ENCODE measurements at regions not wholly inside any gene's neighbourhood (a gene's known extent, or its start where the extent isn't known, plus 50 kb on each side); places are given as distances from the start of the nearest gene placed in this dataset.

GRCh38 chr9:134216961-134217360 lies 52.6 kb upstream of the RNU6ATAC start:
- H3K36me3 ChIP-seq = no peaks in the 10 kb centered on the region
- no peak overlapping the region for H3K27ac ChIP-seq
- no peaks in the 10 kb centered on the region for H3K27me3 ChIP-seq
- TF ChIP-seq CTCF (IDR thresholded peaks at IDR 0.05) (no peak), POLR2A (IDR thresholded peaks at IDR 0.05) (no peak)
- H3K4me1 ChIP-seq = peaks cover 5 to 33% (median 6%) of the 10 kb centered on the region in 3 donors
- peaks cover 0 to 10% (median 0%) of the 10 kb centered on the region in 3 donors for H3K9me3 ChIP-seq
- no peak overlapping the region for H3K4me3 ChIP-seq
- DNase-seq = no peak
- intact Hi-C loops (cut with DNase I) = no loop called here
- WGBS, 2 donors = 85 to 88% methylated on average over 5 of the region's 10 CpGs

GRCh38 chr9:134217431-134218210 lies 53.3 kb upstream of the RNU6ATAC start:
- Histone ChIP-seq H3K4me1 (peaks cover 6 to 35% (median 8%) of the 10 kb centered on the region in 3 donors), H3K27me3 (no peaks in the 10 kb centered on the region), H3K4me3 (no peak overlapping the region), H3K36me3 (no peaks in the 10 kb centered on the region), H3K27ac (no peak overlapping the region), H3K9me3 (peaks cover 0 to 6% (median 0%) of the 10 kb centered on the region in 3 donors)
- WGBS, 2 donors = 56 to 83% methylated on average over 5 to 8 of the region's 10 CpGs
- intact Hi-C loops (cut with DNase I) = no loop called here
- TF ChIP-seq POLR2A (IDR thresholded peaks at IDR 0.05) (no peak), CTCF (IDR thresholded peaks at IDR 0.05) (no peak)
- DNase-seq = no peak

GRCh38 chr9:134218230-134218629 lies 53.9 kb upstream of the RNU6ATAC start:
- Histone ChIP-seq H3K36me3 (no peaks in the 10 kb centered on the region), H3K27ac (no peak overlapping the region), H3K27me3 (no peaks in the 10 kb centered on the region), H3K9me3 (no peaks in the 10 kb centered on the region), H3K4me1 (peaks cover 6 to 35% (median 8%) of the 10 kb centered on the region in 3 donors), H3K4me3 (no peak overlapping the region)
- DNase-seq = no peak
- intact Hi-C loops (cut with DNase I) = no loop called here
- WGBS, 2 donors = 76 to 79% methylated on average over 5 to 6 of the region's 6 CpGs
- TF ChIP-seq CTCF (IDR thresholded peaks at IDR 0.05) (no peak), POLR2A (IDR thresholded peaks at IDR 0.05) (no peak)

- TF ChIP-seq POLR2A (IDR thresholded peaks at IDR 0.05) = no peak
- no peak for TF ChIP-seq CTCF (IDR thresholded peaks at IDR 0.05)
- no peaks in the 10 kb centered on the region for H3K9me3 ChIP-seq
- intact Hi-C loops (cut with DNase I) = no loop called here
- no peak overlapping the region for H3K27ac ChIP-seq
- H3K4me3 ChIP-seq = no peak overlapping the region
- peaks cover 6 to 25% (median 8%) of the 10 kb centered on the region in 3 donors for H3K4me1 ChIP-seq
- no peak for DNase-seq
- 89 to 96% methylated on average over 10 to 24 of the region's 24 CpGs for WGBS, 2 donors
- H3K36me3 ChIP-seq = no peaks in the 10 kb centered on the region
- H3K27me3 ChIP-seq = no peaks in the 10 kb centered on the region
Measured at GRCh38 chr9:134219646-134220060, 55.3 kb upstream of the RNU6ATAC start.

DNA sequence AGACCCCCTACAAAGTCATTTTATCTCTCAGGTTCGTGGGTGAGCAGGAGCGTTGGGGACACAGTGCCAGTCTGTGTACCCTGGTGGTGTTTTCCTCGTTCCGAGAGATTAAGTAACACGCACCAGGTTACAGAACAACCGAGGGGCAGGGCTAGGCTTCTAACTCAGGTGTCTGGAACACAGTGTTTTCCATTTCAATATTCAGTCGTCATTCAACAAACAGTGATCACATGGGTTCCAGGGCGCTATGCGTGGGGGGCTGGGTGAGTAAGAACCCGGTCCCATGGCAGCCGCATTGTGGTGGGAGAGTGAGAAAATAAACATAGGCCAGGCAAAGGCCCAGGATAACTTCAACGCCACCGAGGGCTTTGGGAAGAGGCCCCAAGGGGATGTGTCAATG lies 55.9 kb upstream of the RNU6ATAC start:
- H3K27me3 ChIP-seq = no peaks in the 10 kb centered on the region
- H3K4me1 ChIP-seq = peaks cover 5 to 19% (median 6%) of the 10 kb centered on the region in 3 donors
- no peak for DNase-seq
- H3K9me3 ChIP-seq = no peaks in the 10 kb centered on the region
- WGBS, 2 donors = 78 to 84% methylated on average over 8 to 13 of the region's 13 CpGs
- TF ChIP-seq CTCF (IDR thresholded peaks at IDR 0.05) = no peak
- TF ChIP-seq POLR2A (IDR thresholded peaks at IDR 0.05) = no peak
- H3K27ac ChIP-seq = no peak overlapping the region
- H3K36me3 ChIP-seq = no peaks in the 10 kb centered on the region
- intact Hi-C loops (cut with DNase I) = no loop called here
- no peak overlapping the region for H3K4me3 ChIP-seq
